ENCODE measurements at regions not wholly inside any gene's neighbourhood (a gene's known extent, or its start where the extent isn't known, plus 50 kb on each side); places are given as distances from the start of the nearest gene placed in this dataset.

GRCh38 chr2:146260551-146260950, 1584.3 kb upstream of the ACVR2A start:
- Histone ChIP-seq H3K9me3 (replicated peaks; ENCODE audit: control insufficient read depth, low read depth, low read length) (no peaks in the 10 kb centered on the region), H3K4me3 (ENCODE audit: low read length) (no peak overlapping the region), H3K36me3 (ENCODE audit: control insufficient read depth, insufficient read depth, low read length) (no peaks in the 10 kb centered on the region), H3K27ac (ENCODE audit: low read length) (no peak overlapping the region), H3K27me3 (ENCODE audit: control insufficient read depth, insufficient read depth, low read length) (no peaks in the 10 kb centered on the region), H3K4me1 (ENCODE audit: control insufficient read depth, insufficient read depth, low read length) (no peaks in the 10 kb centered on the region)
- WGBS (ENCODE audit: insufficient coverage), result 0% methylated on average over 1 of the region's 5 CpGs
- DNase-seq, result peak; percentile 48

GRCh38 chr2:146259816-146260215, 1585.0 kb upstream of the ACVR2A start:
- Histone ChIP-seq H3K27me3 (ENCODE audit: control insufficient read depth, insufficient read depth, low read length) (no peaks in the 10 kb centered on the region), H3K36me3 (ENCODE audit: control insufficient read depth, insufficient read depth, low read length) (no peaks in the 10 kb centered on the region), H3K9me3 (replicated peaks; ENCODE audit: control insufficient read depth, low read depth, low read length) (no peaks in the 10 kb centered on the region), H3K27ac (ENCODE audit: low read length) (no peak overlapping the region), H3K4me1 (ENCODE audit: control insufficient read depth, insufficient read depth, low read length) (no peaks in the 10 kb centered on the region), H3K4me3 (ENCODE audit: low read length) (no peak overlapping the region)
- WGBS (ENCODE audit: insufficient coverage), result no CpG with 5 or more reads among the region's 2 CpGs
- DNase-seq, result no peak

GRCh38 chr2:146258071-146258470, 1586.8 kb upstream of the ACVR2A start:
- Histone ChIP-seq H3K4me1 (ENCODE audit: control insufficient read depth, insufficient read depth, low read length) (no peaks in the 10 kb centered on the region), H3K4me3 (ENCODE audit: low read length) (no peak overlapping the region), H3K9me3 (replicated peaks; ENCODE audit: control insufficient read depth, low read depth, low read length) (no peaks in the 10 kb centered on the region), H3K27me3 (ENCODE audit: control insufficient read depth, insufficient read depth, low read length) (no peaks in the 10 kb centered on the region), H3K36me3 (ENCODE audit: control insufficient read depth, insufficient read depth, low read length) (no peaks in the 10 kb centered on the region), H3K27ac (ENCODE audit: low read length) (no peak overlapping the region)
- WGBS (ENCODE audit: insufficient coverage), result no CpG with 5 or more reads among the region's 6 CpGs
- DNase-seq, result no peak

GRCh38 chr2:146252119-146252518, 1592.7 kb upstream of the ACVR2A start:
- WGBS (ENCODE audit: insufficient coverage), result no CpG with 5 or more reads among the region's 2 CpGs
- no peaks in the 10 kb centered on the region for H3K4me1 ChIP-seq (ENCODE audit: control insufficient read depth, insufficient read depth, low read length)
- no peaks in the 10 kb centered on the region for H3K9me3 ChIP-seq (replicated peaks; ENCODE audit: control insufficient read depth, low read depth, low read length)
- H3K27me3 ChIP-seq (ENCODE audit: control insufficient read depth, insufficient read depth, low read length), result no peaks in the 10 kb centered on the region
- no peaks in the 10 kb centered on the region for H3K36me3 ChIP-seq (ENCODE audit: control insufficient read depth, insufficient read depth, low read length)
- H3K27ac ChIP-seq (ENCODE audit: low read length), result no peak overlapping the region
- no peak overlapping the region for H3K4me3 ChIP-seq (ENCODE audit: low read length)
- no peak for DNase-seq

- Histone ChIP-seq H3K4me3 (ENCODE audit: low read length) (no peak overlapping the region), H3K27me3 (ENCODE audit: control insufficient read depth, insufficient read depth, low read length) (no peaks in the 10 kb centered on the region), H3K9me3 (replicated peaks; ENCODE audit: control insufficient read depth, low read depth, low read length) (no peaks in the 10 kb centered on the region), H3K36me3 (ENCODE audit: control insufficient read depth, insufficient read depth, low read length) (no peaks in the 10 kb centered on the region), H3K27ac (ENCODE audit: low read length) (no peak overlapping the region), H3K4me1 (ENCODE audit: control insufficient read depth, insufficient read depth, low read length) (no peaks in the 10 kb centered on the region)
- no peak for DNase-seq
- no CpG with 5 or more reads among the region's 3 CpGs for WGBS (ENCODE audit: insufficient coverage)
Observed at GRCh38 chr2:146251328-146251727, 1593.5 kb upstream of the ACVR2A start.

GRCh38 chr2:146246736-146247523, 1597.9 kb upstream of the ACVR2A start:
- WGBS (ENCODE audit: insufficient coverage), result no CpG with 5 or more reads among the region's 1 CpG
- no peak for DNase-seq

GRCh38 chr2:146246002-146246735, 1598.7 kb upstream of the ACVR2A start:
- no peak for DNase-seq
- WGBS (ENCODE audit: insufficient coverage), result no CpG with 5 or more reads among the region's 3 CpGs

More at GRCh38 chr2:146246736-146247523, 1597.9 kb upstream of the ACVR2A start:
- Histone ChIP-seq H3K36me3 (ENCODE audit: control insufficient read depth, insufficient read depth, low read length) (no peaks in the 10 kb centered on the region), H3K27ac (ENCODE audit: low read length) (no peak overlapping the region), H3K27me3 (ENCODE audit: control insufficient read depth, insufficient read depth, low read length) (no peaks in the 10 kb centered on the region), H3K4me1 (ENCODE audit: control insufficient read depth, insufficient read depth, low read length) (no peaks in the 10 kb centered on the region), H3K4me3 (ENCODE audit: low read length) (no peak overlapping the region), H3K9me3 (replicated peaks; ENCODE audit: control insufficient read depth, low read depth, low read length) (no peaks in the 10 kb centered on the region)

GRCh38 chr2:146244830-146245229, 1600.0 kb upstream of the ACVR2A start:
- no peaks in the 10 kb centered on the region for H3K27me3 ChIP-seq (ENCODE audit: control insufficient read depth, insufficient read depth, low read length)
- H3K4me1 ChIP-seq (ENCODE audit: control insufficient read depth, insufficient read depth, low read length), result no peaks in the 10 kb centered on the region
- no peak for DNase-seq
- H3K4me3 ChIP-seq (ENCODE audit: low read length), result no peak overlapping the region
- H3K36me3 ChIP-seq (ENCODE audit: control insufficient read depth, insufficient read depth, low read length), result no peaks in the 10 kb centered on the region
- H3K27ac ChIP-seq (ENCODE audit: low read length), result no peak overlapping the region
- no peaks in the 10 kb centered on the region for H3K9me3 ChIP-seq (replicated peaks; ENCODE audit: control insufficient read depth, low read depth, low read length)
- no CpG with 5 or more reads among the region's 2 CpGs for WGBS (ENCODE audit: insufficient coverage)

More at GRCh38 chr2:146246002-146246735, 1598.7 kb upstream of the ACVR2A start:
- H3K4me3 ChIP-seq (ENCODE audit: low read length), result no peak overlapping the region
- H3K9me3 ChIP-seq (replicated peaks; ENCODE audit: control insufficient read depth, low read depth, low read length), result no peaks in the 10 kb centered on the region
- H3K27me3 ChIP-seq (ENCODE audit: control insufficient read depth, insufficient read depth, low read length), result no peaks in the 10 kb centered on the region
- no peak overlapping the region for H3K27ac ChIP-seq (ENCODE audit: low read length)
- H3K4me1 ChIP-seq (ENCODE audit: control insufficient read depth, insufficient read depth, low read length), result no peaks in the 10 kb centered on the region
- H3K36me3 ChIP-seq (ENCODE audit: control insufficient read depth, insufficient read depth, low read length), result no peaks in the 10 kb centered on the region

- Histone ChIP-seq H3K9me3 (replicated peaks; ENCODE audit: control insufficient read depth, low read depth, low read length) (no peaks in the 10 kb centered on the region), H3K4me1 (ENCODE audit: control insufficient read depth, insufficient read depth, low read length) (no peaks in the 10 kb centered on the region), H3K36me3 (ENCODE audit: control insufficient read depth, insufficient read depth, low read length) (no peaks in the 10 kb centered on the region), H3K27me3 (ENCODE audit: control insufficient read depth, insufficient read depth, low read length) (no peaks in the 10 kb centered on the region), H3K4me3 (ENCODE audit: low read length) (no peak overlapping the region), H3K27ac (ENCODE audit: low read length) (no peak overlapping the region)
- peak; percentile 48 for DNase-seq
- WGBS (ENCODE audit: insufficient coverage), result no CpG with 5 or more reads among the region's 2 CpGs
Observed at GRCh38 chr2:146244131-146244530, 1600.7 kb upstream of the ACVR2A start.

- 50% methylated on average over 1 of the region's 1 CpG for WGBS (ENCODE audit: insufficient coverage)
- H3K4me3 ChIP-seq (ENCODE audit: low read length), result no peak overlapping the region
- H3K36me3 ChIP-seq (ENCODE audit: control insufficient read depth, insufficient read depth, low read length), result no peaks in the 10 kb centered on the region
- H3K9me3 ChIP-seq (replicated peaks; ENCODE audit: control insufficient read depth, low read depth, low read length), result no peaks in the 10 kb centered on the region
- H3K4me1 ChIP-seq (ENCODE audit: control insufficient read depth, insufficient read depth, low read length), result no peaks in the 10 kb centered on the region
- H3K27ac ChIP-seq (ENCODE audit: low read length), result peak overlapping the region; percentile 52
- DNase-seq, result no peak
- no peaks in the 10 kb centered on the region for H3K27me3 ChIP-seq (ENCODE audit: control insufficient read depth, insufficient read depth, low read length)
Observed at GRCh38 chr2:146241023-146241422, 1603.8 kb upstream of the ACVR2A start.

Measured in muscle of leg (tissue), 3 donors.